NB4 (cell line): ENCODE measurements at regions not wholly inside any gene's neighbourhood (a gene's known extent, or its start where the extent isn't known, plus 50 kb on each side); places are given as distances from the start of the nearest gene placed in this dataset.

Source experiments
- CTCF ChIP-seq: IDR thresholded peaks from one replicate; pipeline ENCODE4 v1.5.1; 2012; ENCODE audit warnings: low read depth, low read length
- MYC ChIP-seq: IDR thresholded peaks from 2 replicates; pipeline ENCODE4 v1.6.1; 2011; ENCODE audit warnings: low read depth, low read length

GRCh38 chr11:128195756-128196155 is 391.6 kb downstream of the ETS1 start:
- no peak for TF ChIP-seq CTCF
- no peak for TF ChIP-seq MYC
